HCT116 (cell line): ENCODE measurements at regions not wholly inside any gene's neighbourhood (a gene's known extent, or its start where the extent isn't known, plus 50 kb on each side); places are given as distances from the start of the nearest gene placed in this dataset.

Experiments used
- ATAC-seq: fragments of 200-7000 bp; cut with Tn5 transposase; 2 replicates; pipeline ENCODE4 v1.9.1; 2020; ENCODE audit warnings: mild to moderate bottlenecking, moderate library complexity
- BruUV-seq: library from RNA; stranded (reverse); fragments of 400-500 nt; replicated peaks from 2 replicates; lab custom pipeline; 2021; lab: Mats Ljungman, UMichigan
- CTCF ChIA-PET: fragments of 300-600 bp; sonication (Branson Sonifier 250); formaldehyde crosslinking; loops from one replicate; lab custom pipeline; 2021; ENCODE audit warnings: antibody characterized with exemption; lab: Charles Lee
- POLR2A ChIA-PET: fragments of 300-600, 350-600 bp; sonication (Branson Sonifier 250); formaldehyde crosslinking; loops from one replicate; lab custom pipeline; 2021; ENCODE audit warnings: antibody characterized with exemption; lab: Charles Lee
- RAD21 ChIA-PET, 2 experiments: fragments of 300-600 bp; sonication (Branson Sonifier 250); formaldehyde crosslinking; loops; one replicate each; lab custom pipeline; 2023; ENCODE audit warnings: low total read pairs in 2 of 2; ENCODE audit not compliant: uncharacterized antibody in 2 of 2, unreplicated experiment in 2 of 2, low non-redundant PET in 1 of 2; lab: Charles Lee
- DNase-seq: peaks from one replicate; pipeline ENCODE4 v3.0.0-alpha.2; 2010; ENCODE audit warnings: low read depth, low spot score
- H2AFZ ChIP-seq: fragments of 200-600 bp; shearing (Covaris generic), sonication (generic); 2 replicates; pipeline ENCODE4 v1.6.1; 2017; ENCODE audit warnings: low read depth, mixed run types, mixed read lengths, antibody characterized with exemption, low read length; ENCODE audit not compliant: poor library complexity, severe bottlenecking
- H3K27ac ChIP-seq: 2 replicates; pipeline ENCODE4 v1.5.1; 2012; ENCODE audit warnings: low read depth, low read length
- H3K27me3 ChIP-seq: fragments of 200-600 bp; sonication (generic); 2 replicates; pipeline ENCODE4 v1.6.1; 2016; ENCODE audit warnings: mixed run types, low read length, mixed read lengths; ENCODE audit not compliant: insufficient read depth
- H3K36me3 ChIP-seq, 2 experiments: fragments of 200-500 bp in 1 of 2; fragments of 200-600 bp in 1 of 2; sonication (Bioruptor generic) in 1 of 2; sonication (generic) in 1 of 2; 2 replicates each; pipeline versions ENCODE4 v1.5.1 to v1.6.1; 2014 to 2016; ENCODE audit warnings: low read length in 2 of 2, inconsistent platforms in 1 of 2, mixed read lengths in 1 of 2, mixed run types in 1 of 2; ENCODE audit not compliant: insufficient read depth in 2 of 2, control insufficient read depth in 1 of 2
- H3K4me1 ChIP-seq, 2 experiments: fragments of 200-600 bp in 1 of 2; sonication (generic) in 1 of 2; 2 replicates each; pipeline versions ENCODE4 v1.5.1 to v1.6.1; 2012 to 2017; ENCODE audit warnings: low read length in 2 of 2, inconsistent platforms in 1 of 2, mild to moderate bottlenecking in 1 of 2, mixed read lengths in 1 of 2, mixed run types in 1 of 2, moderate library complexity in 1 of 2; ENCODE audit not compliant: insufficient read depth in 2 of 2, control insufficient read depth in 1 of 2
- H3K4me2 ChIP-seq: fragments of 200-600 bp; sonication (generic); 2 replicates; pipeline ENCODE4 v1.6.1; 2017; ENCODE audit warnings: mixed run types, low read length, mixed read lengths
- H3K4me3 ChIP-seq, 2 experiments: fragments of 200-600 bp in 1 of 2; sonication (generic) in 1 of 2; replicated peaks in 1 of 2; 2 replicates each; pipeline ENCODE4 v1.5.1; 2011 to 2016; ENCODE audit warnings: low read length in 2 of 2, control low read depth in 1 of 2, low read depth in 1 of 2, mild to moderate bottlenecking in 1 of 2, mixed read lengths in 1 of 2, mixed run types in 1 of 2
- H3K79me2 ChIP-seq: fragments of 200-600 bp; sonication (generic); 2 replicates; pipeline ENCODE4 v1.6.1; 2017; ENCODE audit warnings: mild to moderate bottlenecking, mixed run types, low read length, moderate library complexity, mixed read lengths; ENCODE audit not compliant: insufficient read depth
- H3K9ac ChIP-seq: fragments of 200-600 bp; sonication (generic); 2 replicates; pipeline ENCODE4 v1.6.1; 2016; ENCODE audit warnings: low read length, mixed read lengths
- H3K9me2 ChIP-seq: fragments of 200-600 bp; sonication (generic), shearing (Covaris generic); 2 replicates; pipeline ENCODE4 v1.6.1; 2017; ENCODE audit warnings: mixed run types, mild to moderate bottlenecking, moderate library complexity; ENCODE audit not compliant: insufficient read depth
- H3K9me3 ChIP-seq, 2 experiments: fragments of 200-500 bp in 1 of 2; fragments of 200-600 bp in 1 of 2; sonication (Bioruptor generic) in 1 of 2; sonication (generic) in 1 of 2; 2 replicates each; pipeline ENCODE4 v1.6.1; 2014 to 2017; ENCODE audit warnings: low read length in 2 of 2, mixed read lengths in 2 of 2, inconsistent platforms in 1 of 2, low read depth in 1 of 2, mild to moderate bottlenecking in 1 of 2, mixed run types in 1 of 2, moderate library complexity in 1 of 2; ENCODE audit not compliant: control insufficient read depth in 1 of 2, insufficient read depth in 1 of 2
- H4K20me1 ChIP-seq: fragments of 200-600 bp; sonication (generic), shearing (Covaris generic); 2 replicates; pipeline ENCODE4 v1.6.1; 2017; ENCODE audit warnings: mixed run types, mild to moderate bottlenecking, moderate library complexity; ENCODE audit not compliant: insufficient read depth
- ELF1 ChIP-seq: IDR thresholded peaks from 2 replicates; pipeline ENCODE4 v1.6.1; 2012; ENCODE audit warnings: low read depth, borderline replicate concordance
- POLR2A ChIP-seq: IDR thresholded peaks from 2 replicates; pipeline ENCODE4 v1.7.0; 2011; ENCODE audit warnings: borderline replicate concordance; ENCODE audit not compliant: insufficient read depth, insufficient read length; ENCODE audit errors: extremely low read depth
- POLR2AphosphoS5 ChIP-seq: IDR thresholded peaks from 2 replicates; pipeline ENCODE4 v1.6.1; 2011; ENCODE audit warnings: mild to moderate bottlenecking, low read depth, low read length, moderate library complexity
- RAD21 ChIP-seq: IDR thresholded peaks from 2 replicates; pipeline ENCODE4 v1.6.1; 2012; ENCODE audit warnings: low read depth, mild to moderate bottlenecking
- SP1 ChIP-seq: IDR thresholded peaks from 2 replicates; pipeline ENCODE4 v1.6.1; 2012; ENCODE audit warnings: low read depth
- TCF7L2 ChIP-seq: IDR thresholded peaks from 2 replicates; pipeline ENCODE4 v1.7.0; 2011; ENCODE audit warnings: borderline replicate concordance, inconsistent platforms; ENCODE audit not compliant: insufficient read depth, insufficient read length; ENCODE audit errors: extremely low read depth
- YY1 ChIP-seq: IDR thresholded peaks from 2 replicates; pipeline ENCODE4 v1.6.1; 2011; ENCODE audit warnings: low read length, low read depth, moderate library complexity, mild to moderate bottlenecking; ENCODE audit not compliant: insufficient replicate concordance; ENCODE audit errors: extremely low read depth
- ZFX ChIP-seq: fragments of 450-650 bp; IDR thresholded peaks from 2 replicates; pipeline ENCODE4 v1.6.1; 2017
- ZNF274 ChIP-seq: fragments of 200-500 bp; sonication (Bioruptor generic); IDR thresholded peaks from 2 replicates; pipeline ENCODE4 v1.6.1; 2014; ENCODE audit warnings: mild to moderate bottlenecking, low read depth, low read length, inconsistent platforms
- intact Hi-C: fragments of 100-400 bp; cut with micrococcal nuclease; formaldehyde crosslinking; loops from 2 replicates; pipeline ENCODE4 v1.10.0; 2022
- TF ChIP-seq, protein P1 (sequence below): IDR thresholded peaks from 2 replicates; pipeline ENCODE4 v1.6.1; 2012
- TF ChIP-seq, protein P2 (sequence below), 3 experiments: fragments of 200-600 bp in 1 of 3; sonication (generic) in 1 of 3; IDR thresholded peaks in 2 of 3; conservative IDR thresholded peaks in 1 of 3; 2 replicates each; pipeline ENCODE4 v1.5.1; 2012 to 2017; ENCODE audit warnings: low read depth in 2 of 3, low read length in 2 of 3, antibody characterized with exemption in 1 of 3, borderline replicate concordance in 1 of 3, control low read depth in 1 of 3, mild to moderate bottlenecking in 1 of 3, mixed read lengths in 1 of 3, mixed run types in 1 of 3, moderate library complexity in 1 of 3; ENCODE audit not compliant: insufficient read depth in 1 of 3
- TF ChIP-seq, protein P3 (sequence below): IDR thresholded peaks from 2 replicates; pipeline ENCODE4 v1.6.1; 2011; ENCODE audit warnings: mild to moderate bottlenecking, low read length, moderate library complexity; ENCODE audit not compliant: insufficient replicate concordance; ENCODE audit errors: extremely low read depth

DNA sequence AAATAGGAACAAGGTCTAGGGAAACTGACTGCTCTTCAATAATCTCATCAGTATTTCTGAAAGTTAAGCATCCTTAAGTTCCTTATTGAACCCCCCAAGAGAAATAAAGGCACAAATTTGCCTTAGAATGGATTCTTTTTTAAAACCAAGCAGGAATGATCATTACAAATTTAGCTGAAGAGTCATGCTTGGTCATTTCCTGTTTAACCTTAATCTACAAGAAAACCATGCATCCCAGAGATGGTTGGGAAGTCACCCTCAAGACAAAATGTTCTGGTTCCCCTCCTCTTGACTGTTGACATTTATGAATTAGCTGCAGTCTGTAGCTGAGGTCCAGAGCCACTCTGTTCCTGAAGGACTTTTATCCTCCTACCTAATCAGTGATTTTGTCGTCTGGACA lies 291.8 kb upstream of the G2E3 start:
- ATAC-seq, result no peak
- no peak overlapping the region for H3K27ac ChIP-seq
- ChIA-PET POLR2A (no interaction called here), RAD21 (no interaction called here), CTCF (interaction anchor here (1.1 kb wide), 1 partner anchor 176 kb away, joined by 6 read pairs; no protein-coding TSS in a partner anchor)
- no peaks in the 10 kb centered on the region for H3K36me3 ChIP-seq
- no peak overlapping the region for H3K4me2 ChIP-seq
- H3K9me3 ChIP-seq, result no peaks in the 10 kb centered on the region
- no peaks in the 10 kb centered on the region for H3K4me1 ChIP-seq
- no peak for DNase-seq
- no peaks in the 10 kb centered on the region for H3K79me2 ChIP-seq
- no peaks in the 10 kb centered on the region for H3K27me3 ChIP-seq
- BruUV-seq, result no TSS peak
- no peak overlapping the region for H3K9ac ChIP-seq
- no peaks in the 10 kb centered on the region for H3K9me2 ChIP-seq
- no peaks in the 10 kb centered on the region for H4K20me1 ChIP-seq
- intact Hi-C loops, result no loop called here
- H2AFZ ChIP-seq, result no peak overlapping the region
- TF ChIP-seq, protein P1, sequence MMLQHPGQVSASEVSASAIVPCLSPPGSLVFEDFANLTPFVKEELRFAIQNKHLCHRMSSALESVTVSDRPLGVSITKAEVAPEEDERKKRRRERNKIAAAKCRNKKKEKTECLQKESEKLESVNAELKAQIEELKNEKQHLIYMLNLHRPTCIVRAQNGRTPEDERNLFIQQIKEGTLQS, result no peak
- no peak for TF ChIP-seq TCF7L2
- no peak for TF ChIP-seq YY1
- TF ChIP-seq RAD21, result no peak
- TF ChIP-seq SP1, result no peak
- TF ChIP-seq ZNF274, result no peak
- TF ChIP-seq, protein P2, sequence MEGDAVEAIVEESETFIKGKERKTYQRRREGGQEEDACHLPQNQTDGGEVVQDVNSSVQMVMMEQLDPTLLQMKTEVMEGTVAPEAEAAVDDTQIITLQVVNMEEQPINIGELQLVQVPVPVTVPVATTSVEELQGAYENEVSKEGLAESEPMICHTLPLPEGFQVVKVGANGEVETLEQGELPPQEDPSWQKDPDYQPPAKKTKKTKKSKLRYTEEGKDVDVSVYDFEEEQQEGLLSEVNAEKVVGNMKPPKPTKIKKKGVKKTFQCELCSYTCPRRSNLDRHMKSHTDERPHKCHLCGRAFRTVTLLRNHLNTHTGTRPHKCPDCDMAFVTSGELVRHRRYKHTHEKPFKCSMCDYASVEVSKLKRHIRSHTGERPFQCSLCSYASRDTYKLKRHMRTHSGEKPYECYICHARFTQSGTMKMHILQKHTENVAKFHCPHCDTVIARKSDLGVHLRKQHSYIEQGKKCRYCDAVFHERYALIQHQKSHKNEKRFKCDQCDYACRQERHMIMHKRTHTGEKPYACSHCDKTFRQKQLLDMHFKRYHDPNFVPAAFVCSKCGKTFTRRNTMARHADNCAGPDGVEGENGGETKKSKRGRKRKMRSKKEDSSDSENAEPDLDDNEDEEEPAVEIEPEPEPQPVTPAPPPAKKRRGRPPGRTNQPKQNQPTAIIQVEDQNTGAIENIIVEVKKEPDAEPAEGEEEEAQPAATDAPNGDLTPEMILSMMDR (IDR thresholded peaks at IDR 0.05 in 2 of 3, conservative IDR thresholded peaks at IDR 0.05 in 1 of 3; ENCODE audit: borderline replicate concordance in 1 of 3, insufficient read depth in 1 of 3, low read depth in 2 of 3, low read length in 2 of 3), result no peak
- TF ChIP-seq POLR2AphosphoS5, result no peak
- TF ChIP-seq ELF1, result no peak
- TF ChIP-seq POLR2A, result no peak
- TF ChIP-seq, protein P3, sequence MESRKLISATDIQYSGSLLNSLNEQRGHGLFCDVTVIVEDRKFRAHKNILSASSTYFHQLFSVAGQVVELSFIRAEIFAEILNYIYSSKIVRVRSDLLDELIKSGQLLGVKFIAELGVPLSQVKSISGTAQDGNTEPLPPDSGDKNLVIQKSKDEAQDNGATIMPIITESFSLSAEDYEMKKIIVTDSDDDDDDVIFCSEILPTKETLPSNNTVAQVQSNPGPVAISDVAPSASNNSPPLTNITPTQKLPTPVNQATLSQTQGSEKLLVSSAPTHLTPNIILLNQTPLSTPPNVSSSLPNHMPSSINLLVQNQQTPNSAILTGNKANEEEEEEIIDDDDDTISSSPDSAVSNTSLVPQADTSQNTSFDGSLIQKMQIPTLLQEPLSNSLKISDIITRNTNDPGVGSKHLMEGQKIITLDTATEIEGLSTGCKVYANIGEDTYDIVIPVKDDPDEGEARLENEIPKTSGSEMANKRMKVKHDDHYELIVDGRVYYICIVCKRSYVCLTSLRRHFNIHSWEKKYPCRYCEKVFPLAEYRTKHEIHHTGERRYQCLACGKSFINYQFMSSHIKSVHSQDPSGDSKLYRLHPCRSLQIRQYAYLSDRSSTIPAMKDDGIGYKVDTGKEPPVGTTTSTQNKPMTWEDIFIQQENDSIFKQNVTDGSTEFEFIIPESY, result no peak
- no peak for TF ChIP-seq ZFX
- no peak overlapping the region for H3K4me3 ChIP-seq
